ENCODE measurements at regions not wholly inside any gene's neighbourhood (a gene's known extent, or its start where the extent isn't known, plus 50 kb on each side); places are given as distances from the start of the nearest gene placed in this dataset.
"Not testable (repeated sequence)": the region's sequence is repeated elsewhere in the genome, so short reads cannot be mapped to it uniquely, and the experiment has no call there.

- TF ChIP-seq YY1 (IDR thresholded peaks at IDR 0.05; ENCODE audit: insufficient read depth, insufficient read length) (no peak), ZNF274 (IDR thresholded peaks at IDR 0.05; ENCODE audit: low read depth, low read length) (no peak), SUZ12 (IDR thresholded peaks at IDR 0.05; ENCODE audit: extremely low read depth, insufficient read depth, insufficient read length) (no peak)
- no peaks in the 10 kb centered on the region for H3K36me3 ChIP-seq (ENCODE audit: insufficient read depth, insufficient read length, low read length)
- no peaks in the 10 kb centered on the region for H3K4me1 ChIP-seq (ENCODE audit: insufficient read depth, insufficient read length)
These were observed 628.7 kb upstream of the SEMA3D start for GRCh38 chr7:85815526-85815925.

DNA sequence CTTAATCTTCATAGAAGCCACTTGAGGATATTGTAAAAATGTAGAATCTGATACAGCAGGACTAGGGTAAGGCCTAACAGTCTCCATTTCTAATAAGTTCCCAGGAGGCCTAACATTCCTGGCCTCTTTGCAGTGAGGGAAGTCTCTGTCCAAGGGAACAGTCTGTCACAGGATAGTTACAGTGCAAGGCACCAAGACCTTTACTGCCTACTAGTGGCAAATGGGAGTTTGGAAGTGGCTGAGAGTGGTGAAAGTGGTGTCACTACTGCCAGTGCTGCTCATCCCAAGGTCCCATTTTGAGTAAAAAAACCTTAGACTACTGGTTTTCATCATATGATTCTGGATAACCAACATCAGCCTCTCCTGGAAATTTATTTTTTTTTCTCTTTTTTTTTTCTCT is 619.5 kb upstream of the SEMA3D start:
- no peak for TF ChIP-seq ZNF274 (IDR thresholded peaks at IDR 0.05; ENCODE audit: low read depth, low read length)
- no peak for TF ChIP-seq YY1 (IDR thresholded peaks at IDR 0.05; ENCODE audit: insufficient read depth, insufficient read length)
- TF ChIP-seq SUZ12 (IDR thresholded peaks at IDR 0.05; ENCODE audit: extremely low read depth, insufficient read depth, insufficient read length), result no peak
- no peak overlapping the region for H3K9ac ChIP-seq (ENCODE audit: insufficient read length, low read depth)
- DNase-seq (ENCODE audit: low read depth, low spot score), result peak; percentile 5
- no peak overlapping the region for H3K4me3 ChIP-seq (ENCODE audit: insufficient read length, low read depth)
- H3K4me1 ChIP-seq (ENCODE audit: insufficient read depth, insufficient read length), result no peaks in the 10 kb centered on the region
- H3K9me3 ChIP-seq (ENCODE audit: insufficient read depth, low read length), result no peaks in the 10 kb centered on the region
- H3K36me3 ChIP-seq (ENCODE audit: insufficient read depth, insufficient read length, low read length), result no peaks in the 10 kb centered on the region
- H3K27me3 ChIP-seq (ENCODE audit: insufficient read depth, insufficient read length), result no peaks in the 10 kb centered on the region

More at GRCh38 chr7:85815526-85815925, 628.7 kb upstream of the SEMA3D start:
- Histone ChIP-seq H3K9me3 (ENCODE audit: insufficient read depth, low read length) (no peaks in the 10 kb centered on the region), H3K4me3 (ENCODE audit: insufficient read length, low read depth) (no peak overlapping the region), H3K27me3 (ENCODE audit: insufficient read depth, insufficient read length) (no peaks in the 10 kb centered on the region), H3K9ac (ENCODE audit: insufficient read length, low read depth) (no peak overlapping the region)
- DNase-seq (ENCODE audit: low read depth, low spot score), result no peak

DNA sequence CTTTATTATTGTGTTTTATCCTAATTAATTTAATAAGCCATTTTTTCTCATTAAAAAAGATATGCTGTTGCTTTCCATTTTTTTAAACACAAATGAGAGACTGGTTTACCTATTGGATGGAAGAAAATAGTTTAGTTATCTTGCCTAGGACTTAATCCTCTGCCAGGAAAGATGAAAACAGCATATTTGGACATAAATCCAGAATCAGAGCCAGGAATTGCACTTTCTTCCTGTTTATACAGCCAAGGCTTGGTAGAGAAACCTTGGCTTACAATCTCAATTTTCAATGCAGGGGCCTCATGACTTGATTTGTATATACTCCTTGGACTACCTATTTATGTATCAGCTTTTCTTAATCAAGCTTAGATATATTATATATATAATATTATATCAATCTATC is 618.8 kb upstream of the SEMA3D start:
- DNase-seq (ENCODE audit: low read depth, low spot score), result no peak
- H3K36me3 ChIP-seq (ENCODE audit: insufficient read depth, insufficient read length, low read length), result no peaks in the 10 kb centered on the region
- no peaks in the 10 kb centered on the region for H3K9me3 ChIP-seq (ENCODE audit: insufficient read depth, low read length)
- no peak overlapping the region for H3K9ac ChIP-seq (ENCODE audit: insufficient read length, low read depth)
- no peak overlapping the region for H3K4me3 ChIP-seq (ENCODE audit: insufficient read length, low read depth)
- TF ChIP-seq SUZ12 (IDR thresholded peaks at IDR 0.05; ENCODE audit: extremely low read depth, insufficient read depth, insufficient read length), result no peak
- TF ChIP-seq YY1 (IDR thresholded peaks at IDR 0.05; ENCODE audit: insufficient read depth, insufficient read length), result no peak
- TF ChIP-seq ZNF274 (IDR thresholded peaks at IDR 0.05; ENCODE audit: low read depth, low read length), result no peak
- H3K27me3 ChIP-seq (ENCODE audit: insufficient read depth, insufficient read length), result no peaks in the 10 kb centered on the region
- H3K4me1 ChIP-seq (ENCODE audit: insufficient read depth, insufficient read length), result no peaks in the 10 kb centered on the region

GRCh38 chr7:85805249-85805648 is 618.4 kb upstream of the SEMA3D start:
- Histone ChIP-seq H3K9ac (ENCODE audit: insufficient read length, low read depth) (no peak overlapping the region), H3K4me3 (ENCODE audit: insufficient read length, low read depth) (no peak overlapping the region), H3K27me3 (ENCODE audit: insufficient read depth, insufficient read length) (no peaks in the 10 kb centered on the region), H3K4me1 (ENCODE audit: insufficient read depth, insufficient read length) (no peaks in the 10 kb centered on the region), H3K36me3 (ENCODE audit: insufficient read depth, insufficient read length, low read length) (no peaks in the 10 kb centered on the region), H3K9me3 (ENCODE audit: insufficient read depth, low read length) (no peaks in the 10 kb centered on the region)
- TF ChIP-seq ZNF274 (IDR thresholded peaks at IDR 0.05; ENCODE audit: low read depth, low read length) (no peak), YY1 (IDR thresholded peaks at IDR 0.05; ENCODE audit: insufficient read depth, insufficient read length) (no peak), SUZ12 (IDR thresholded peaks at IDR 0.05; ENCODE audit: extremely low read depth, insufficient read depth, insufficient read length) (no peak)
- no peak for DNase-seq (ENCODE audit: low read depth, low spot score)

- Histone ChIP-seq H3K27me3 (ENCODE audit: insufficient read depth, insufficient read length) (no peaks in the 10 kb centered on the region), H3K36me3 (ENCODE audit: insufficient read depth, insufficient read length, low read length) (no peaks in the 10 kb centered on the region), H3K4me1 (ENCODE audit: insufficient read depth, insufficient read length) (no peaks in the 10 kb centered on the region), H3K4me3 (ENCODE audit: insufficient read length, low read depth) (no peak overlapping the region), H3K9ac (ENCODE audit: insufficient read length, low read depth) (no peak overlapping the region), H3K9me3 (ENCODE audit: insufficient read depth, low read length) (no peaks in the 10 kb centered on the region)
- no peak for DNase-seq (ENCODE audit: low read depth, low spot score)
- TF ChIP-seq SUZ12 (IDR thresholded peaks at IDR 0.05; ENCODE audit: extremely low read depth, insufficient read depth, insufficient read length), result no peak
- TF ChIP-seq ZNF274 (IDR thresholded peaks at IDR 0.05; ENCODE audit: low read depth, low read length), result no peak
- no peak for TF ChIP-seq YY1 (IDR thresholded peaks at IDR 0.05; ENCODE audit: insufficient read depth, insufficient read length)
These were observed 615.4 kb upstream of the SEMA3D start for GRCh38 chr7:85802211-85802610.

GRCh38 chr7:85796956-85797355 is 610.1 kb upstream of the SEMA3D start:
- no peaks in the 10 kb centered on the region for H3K36me3 ChIP-seq (ENCODE audit: insufficient read depth, insufficient read length, low read length)
- H3K27me3 ChIP-seq (ENCODE audit: insufficient read depth, insufficient read length), result no peaks in the 10 kb centered on the region
- no peaks in the 10 kb centered on the region for H3K9me3 ChIP-seq (ENCODE audit: insufficient read depth, low read length)
- H3K9ac ChIP-seq (ENCODE audit: insufficient read length, low read depth), result no peak overlapping the region
- H3K4me3 ChIP-seq (ENCODE audit: insufficient read length, low read depth), result no peak overlapping the region
- TF ChIP-seq SUZ12 (IDR thresholded peaks at IDR 0.05; ENCODE audit: extremely low read depth, insufficient read depth, insufficient read length), result no peak
- DNase-seq (ENCODE audit: low read depth, low spot score), result no peak
- H3K4me1 ChIP-seq (ENCODE audit: insufficient read depth, insufficient read length), result no peaks in the 10 kb centered on the region

DNA sequence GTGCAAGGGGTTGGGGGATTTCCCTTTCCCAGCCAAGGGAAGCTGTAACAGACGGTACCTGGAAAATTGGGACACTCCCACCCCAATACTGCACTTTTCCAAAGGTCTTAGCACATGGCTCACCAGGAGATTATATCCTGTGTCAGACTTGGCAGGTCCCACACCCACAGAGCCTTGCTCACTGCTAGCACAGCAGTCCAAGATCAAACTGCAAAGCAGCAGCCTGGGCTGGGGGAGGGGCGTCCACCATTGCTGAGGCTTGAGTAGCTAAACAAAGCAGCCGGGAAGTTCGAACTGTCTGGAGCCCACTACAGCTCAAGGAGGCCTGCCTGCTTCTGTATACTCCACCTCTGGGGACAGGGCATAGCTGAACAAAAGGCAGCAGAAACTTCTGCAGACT is 604.2 kb upstream of the SEMA3D start:
- not testable (repeated sequence) for H3K9me3 ChIP-seq (ENCODE audit: insufficient read depth, low read length); H3K4me1 ChIP-seq (ENCODE audit: insufficient read depth, insufficient read length); H3K4me3 ChIP-seq (ENCODE audit: insufficient read length, low read depth); H3K9ac ChIP-seq (ENCODE audit: insufficient read length, low read depth); DNase-seq (ENCODE audit: low read depth, low spot score); H3K36me3 ChIP-seq (ENCODE audit: insufficient read depth, insufficient read length, low read length); H3K27me3 ChIP-seq (ENCODE audit: insufficient read depth, insufficient read length)

- TF ChIP-seq SUZ12 (IDR thresholded peaks at IDR 0.05; ENCODE audit: extremely low read depth, insufficient read depth, insufficient read length) (no peak), ZNF274 (IDR thresholded peaks at IDR 0.05; ENCODE audit: low read depth, low read length) (no peak), YY1 (IDR thresholded peaks at IDR 0.05; ENCODE audit: insufficient read depth, insufficient read length) (no peak)
These were observed 594.8 kb upstream of the SEMA3D start for GRCh38 chr7:85781606-85782005.

More at GRCh38 chr7:85781606-85782005, 594.8 kb upstream of the SEMA3D start:
- Histone ChIP-seq H3K4me1 (ENCODE audit: insufficient read depth, insufficient read length) (no peaks in the 10 kb centered on the region), H3K36me3 (ENCODE audit: insufficient read depth, insufficient read length, low read length) (no peaks in the 10 kb centered on the region), H3K9ac (ENCODE audit: insufficient read length, low read depth) (no peak overlapping the region), H3K4me3 (ENCODE audit: insufficient read length, low read depth) (no peak overlapping the region), H3K27me3 (ENCODE audit: insufficient read depth, insufficient read length) (no peaks in the 10 kb centered on the region), H3K9me3 (ENCODE audit: insufficient read depth, low read length) (no peaks in the 10 kb centered on the region)
- no peak for DNase-seq (ENCODE audit: low read depth, low spot score)
